ENCODE measurements at regions not wholly inside any gene's neighbourhood (a gene's known extent, or its start where the extent isn't known, plus 50 kb on each side); places are given as distances from the start of the nearest gene placed in this dataset.

DNA sequence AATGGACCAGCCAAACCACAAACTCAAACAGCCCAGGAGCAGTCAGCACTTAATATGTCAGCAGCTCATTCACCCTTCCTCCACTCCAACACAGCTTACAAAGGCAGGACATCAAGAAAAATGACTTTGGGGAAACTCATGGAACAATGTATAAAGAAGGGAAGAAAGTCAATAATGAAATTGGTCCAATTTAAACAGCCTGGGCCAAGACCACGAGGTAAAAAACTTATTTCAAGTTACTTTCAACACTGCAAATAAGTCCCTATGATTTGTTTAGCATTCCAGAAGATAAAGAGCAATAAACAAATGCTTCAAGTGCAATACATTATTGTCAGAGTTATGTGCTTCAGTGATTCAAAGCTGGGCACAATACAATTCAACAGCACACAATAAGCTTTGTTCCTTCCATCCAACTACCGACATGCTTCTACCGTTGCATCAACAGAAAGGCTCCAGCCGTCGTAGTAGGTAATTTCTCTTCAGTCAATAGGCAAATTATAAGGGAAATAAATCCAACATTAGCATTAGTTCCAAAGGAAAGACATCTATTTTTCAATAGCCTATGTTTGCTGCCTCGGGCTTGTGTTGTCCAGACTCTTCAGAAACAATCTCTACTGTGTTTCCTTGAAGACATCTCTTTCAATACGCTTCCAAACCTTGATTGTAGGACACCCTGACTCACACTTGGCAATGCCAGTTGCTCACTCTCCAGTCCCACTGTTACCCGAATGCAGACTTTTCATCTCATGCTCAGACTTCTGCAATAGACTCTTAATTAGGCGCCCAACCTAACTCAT, 225.7 kb downstream of the NUAK1 start:
- Histone ChIP-seq H3K27me3 (no peaks in the 10 kb centered on the region), H3K36me3 (no peaks in the 10 kb centered on the region)
- TF ChIP-seq, protein P1, sequence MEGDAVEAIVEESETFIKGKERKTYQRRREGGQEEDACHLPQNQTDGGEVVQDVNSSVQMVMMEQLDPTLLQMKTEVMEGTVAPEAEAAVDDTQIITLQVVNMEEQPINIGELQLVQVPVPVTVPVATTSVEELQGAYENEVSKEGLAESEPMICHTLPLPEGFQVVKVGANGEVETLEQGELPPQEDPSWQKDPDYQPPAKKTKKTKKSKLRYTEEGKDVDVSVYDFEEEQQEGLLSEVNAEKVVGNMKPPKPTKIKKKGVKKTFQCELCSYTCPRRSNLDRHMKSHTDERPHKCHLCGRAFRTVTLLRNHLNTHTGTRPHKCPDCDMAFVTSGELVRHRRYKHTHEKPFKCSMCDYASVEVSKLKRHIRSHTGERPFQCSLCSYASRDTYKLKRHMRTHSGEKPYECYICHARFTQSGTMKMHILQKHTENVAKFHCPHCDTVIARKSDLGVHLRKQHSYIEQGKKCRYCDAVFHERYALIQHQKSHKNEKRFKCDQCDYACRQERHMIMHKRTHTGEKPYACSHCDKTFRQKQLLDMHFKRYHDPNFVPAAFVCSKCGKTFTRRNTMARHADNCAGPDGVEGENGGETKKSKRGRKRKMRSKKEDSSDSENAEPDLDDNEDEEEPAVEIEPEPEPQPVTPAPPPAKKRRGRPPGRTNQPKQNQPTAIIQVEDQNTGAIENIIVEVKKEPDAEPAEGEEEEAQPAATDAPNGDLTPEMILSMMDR (IDR thresholded peaks at IDR 0.05) = no peak

DNA sequence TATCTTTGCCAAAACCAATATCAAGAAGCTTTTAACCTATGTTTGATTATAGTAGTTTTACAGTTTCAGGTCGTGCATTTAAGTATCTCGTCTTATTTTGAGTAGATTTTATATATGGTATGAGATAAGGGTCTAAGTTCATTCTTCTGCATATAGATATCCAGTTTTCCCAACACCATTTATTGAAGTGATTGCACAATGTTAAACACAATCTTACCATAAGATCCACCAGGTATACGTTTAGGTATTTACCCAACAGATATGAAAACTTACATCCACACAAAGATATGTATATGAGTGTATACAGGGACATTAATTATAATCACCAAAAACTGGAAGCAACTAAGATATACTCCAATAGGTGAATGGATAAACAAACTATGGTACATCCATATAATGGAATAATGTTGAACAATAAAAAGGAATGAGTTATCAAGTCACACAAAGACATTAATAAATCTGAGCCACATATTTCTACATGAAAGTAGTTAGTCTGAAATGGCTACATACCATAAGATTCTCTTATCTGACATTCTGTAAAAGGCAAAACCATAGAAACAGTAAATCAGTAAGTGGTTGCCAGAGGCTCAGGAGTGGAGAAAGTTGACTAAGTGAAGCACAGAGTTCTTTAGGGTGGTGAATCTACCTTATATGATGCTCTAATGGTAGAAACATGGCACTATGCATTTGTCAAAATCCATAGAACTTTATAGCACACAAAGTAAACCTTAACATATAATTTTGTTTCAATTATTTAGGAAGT, 222.6 kb downstream of the NUAK1 start:
- Histone ChIP-seq H3K9me3 (no peaks in the 10 kb centered on the region), H3K27ac (no peak overlapping the region), H3K27me3 (no peaks in the 10 kb centered on the region), H3K4me1 (ENCODE audit: control insufficient read depth in 1 of 2, insufficient read depth in 1 of 2, low read depth in 1 of 2, low read length in 1 of 2) (no peaks in the 10 kb centered on the region), H3K36me3 (no peaks in the 10 kb centered on the region), H3K4me3 (ENCODE audit: low read depth in 1 of 2, low read length in 1 of 2) (no peak overlapping the region)
- TF ChIP-seq, protein P1 (IDR thresholded peaks at IDR 0.05) = no peak

More for the DNA sequence above, 225.7 kb downstream of the NUAK1 start:
- Histone ChIP-seq H3K9me3 (no peaks in the 10 kb centered on the region), H3K4me3 (ENCODE audit: low read depth in 1 of 2, low read length in 1 of 2) (no peak overlapping the region), H3K4me1 (ENCODE audit: control insufficient read depth in 1 of 2, insufficient read depth in 1 of 2, low read depth in 1 of 2, low read length in 1 of 2) (no peaks in the 10 kb centered on the region), H3K27ac (no peak overlapping the region)

DNA sequence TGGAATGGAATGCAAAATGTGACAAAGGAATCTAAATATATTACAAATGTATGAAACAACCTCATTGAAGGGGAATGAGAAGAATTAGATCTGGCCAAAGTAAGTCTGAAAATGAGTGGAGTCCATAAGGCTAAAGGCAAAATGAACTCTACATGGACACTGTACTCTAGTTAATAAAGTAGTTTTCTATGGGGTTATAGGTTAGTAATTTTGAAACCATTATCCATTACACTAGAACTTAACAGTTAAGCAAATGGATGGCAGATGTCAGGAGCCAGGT, 222.1 kb downstream of the NUAK1 start:
- Histone ChIP-seq H3K4me3 (ENCODE audit: low read depth in 1 of 2, low read length in 1 of 2) (no peak overlapping the region), H3K9me3 (no peaks in the 10 kb centered on the region)
- TF ChIP-seq, protein P1 (IDR thresholded peaks at IDR 0.05) = no peak

DNA sequence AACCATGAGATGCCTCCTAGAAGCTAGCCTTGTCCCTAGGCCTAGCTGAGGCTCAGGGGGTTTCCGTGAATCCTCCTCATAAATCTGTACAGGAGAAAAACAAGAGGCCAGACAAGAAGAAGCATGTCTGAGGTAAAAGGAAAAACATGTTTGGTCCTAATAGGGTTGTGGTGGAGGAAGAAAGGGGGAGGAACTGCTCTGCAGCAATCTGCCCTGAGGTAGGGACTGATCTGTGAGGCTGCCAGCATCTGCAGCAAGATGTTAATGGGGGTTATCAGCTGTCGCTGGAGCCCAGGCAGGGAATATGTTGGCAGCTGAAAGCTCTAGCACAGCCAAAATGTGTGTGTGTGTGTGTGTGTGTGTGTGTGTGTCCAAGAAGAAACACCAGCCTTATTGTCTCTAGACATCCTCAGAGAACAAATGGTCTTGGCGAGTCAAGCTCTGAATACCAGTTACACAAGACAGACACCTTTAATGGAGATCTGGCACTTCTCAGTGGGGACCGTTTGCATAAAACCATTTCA, 218.5 kb downstream of the NUAK1 start:
- H3K4me3 ChIP-seq (ENCODE audit: low read depth in 1 of 2, low read length in 1 of 2) = no peak overlapping the region
- H3K4me1 ChIP-seq (ENCODE audit: control insufficient read depth in 1 of 2, insufficient read depth in 1 of 2, low read depth in 1 of 2, low read length in 1 of 2) = no peaks in the 10 kb centered on the region
- no peak overlapping the region for H3K27ac ChIP-seq
- TF ChIP-seq, protein P1 (IDR thresholded peaks at IDR 0.05) = no peak
- no peaks in the 10 kb centered on the region for H3K36me3 ChIP-seq
- no peaks in the 10 kb centered on the region for H3K27me3 ChIP-seq
- no peaks in the 10 kb centered on the region for H3K9me3 ChIP-seq

More for the DNA sequence above, 222.1 kb downstream of the NUAK1 start:
- no peaks in the 10 kb centered on the region for H3K4me1 ChIP-seq (ENCODE audit: control insufficient read depth in 1 of 2, insufficient read depth in 1 of 2, low read depth in 1 of 2, low read length in 1 of 2)
- H3K27ac ChIP-seq = no peak overlapping the region
- H3K36me3 ChIP-seq = no peaks in the 10 kb centered on the region
- H3K27me3 ChIP-seq = no peaks in the 10 kb centered on the region

DNA sequence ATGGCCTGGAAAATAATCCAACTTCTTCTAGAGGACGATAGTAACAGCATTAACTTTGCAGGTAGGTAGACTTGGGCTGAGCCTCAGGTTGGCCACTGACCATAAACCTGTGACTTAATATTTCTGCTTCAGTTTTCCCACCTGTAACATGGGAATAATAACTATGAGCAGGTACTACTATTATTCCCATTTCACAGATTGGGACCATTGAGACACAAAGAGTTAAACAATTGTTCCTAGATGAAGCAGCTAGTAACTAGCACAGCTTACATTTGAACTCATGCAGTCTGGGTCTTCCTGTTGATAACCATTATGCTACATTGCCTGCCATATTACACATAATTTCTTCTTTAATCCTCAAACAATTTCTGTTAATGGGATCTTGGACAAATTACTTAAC, 217.7 kb downstream of the NUAK1 start:
- TF ChIP-seq, protein P1 (IDR thresholded peaks at IDR 0.05) = no peak
- H3K4me1 ChIP-seq (ENCODE audit: control insufficient read depth in 1 of 2, insufficient read depth in 1 of 2, low read depth in 1 of 2, low read length in 1 of 2) = no peaks in the 10 kb centered on the region
- H3K27ac ChIP-seq = no peak overlapping the region
- H3K27me3 ChIP-seq = no peaks in the 10 kb centered on the region
- no peaks in the 10 kb centered on the region for H3K9me3 ChIP-seq
- H3K4me3 ChIP-seq (ENCODE audit: low read depth in 1 of 2, low read length in 1 of 2) = no peak overlapping the region
- no peaks in the 10 kb centered on the region for H3K36me3 ChIP-seq

All from neutrophil (primary cell).